ENCODE measurements at regions not wholly inside any gene's neighbourhood (a gene's known extent, or its start where the extent isn't known, plus 50 kb on each side); places are given as distances from the start of the nearest gene placed in this dataset.

DNA sequence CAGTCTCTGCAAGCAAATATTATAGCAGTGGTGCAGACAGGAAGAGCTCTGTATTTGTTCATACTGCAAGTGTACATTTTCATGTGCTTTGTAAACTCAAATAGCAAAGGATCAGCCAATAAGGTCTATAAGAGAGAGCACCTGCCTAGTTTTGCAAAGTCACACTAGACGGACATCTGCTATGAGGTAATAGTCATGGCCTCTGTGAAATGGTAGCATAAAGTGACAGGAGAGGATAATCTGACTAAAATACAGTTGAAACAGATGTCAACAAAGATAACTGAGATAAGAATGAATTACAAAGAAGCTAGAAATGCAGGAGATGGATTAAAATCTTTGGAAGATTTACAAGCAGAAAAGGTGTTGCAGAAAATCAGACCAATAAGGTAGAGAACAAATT is 70.6 kb upstream of the SPON1 start:
- TF ChIP-seq, protein P1, sequence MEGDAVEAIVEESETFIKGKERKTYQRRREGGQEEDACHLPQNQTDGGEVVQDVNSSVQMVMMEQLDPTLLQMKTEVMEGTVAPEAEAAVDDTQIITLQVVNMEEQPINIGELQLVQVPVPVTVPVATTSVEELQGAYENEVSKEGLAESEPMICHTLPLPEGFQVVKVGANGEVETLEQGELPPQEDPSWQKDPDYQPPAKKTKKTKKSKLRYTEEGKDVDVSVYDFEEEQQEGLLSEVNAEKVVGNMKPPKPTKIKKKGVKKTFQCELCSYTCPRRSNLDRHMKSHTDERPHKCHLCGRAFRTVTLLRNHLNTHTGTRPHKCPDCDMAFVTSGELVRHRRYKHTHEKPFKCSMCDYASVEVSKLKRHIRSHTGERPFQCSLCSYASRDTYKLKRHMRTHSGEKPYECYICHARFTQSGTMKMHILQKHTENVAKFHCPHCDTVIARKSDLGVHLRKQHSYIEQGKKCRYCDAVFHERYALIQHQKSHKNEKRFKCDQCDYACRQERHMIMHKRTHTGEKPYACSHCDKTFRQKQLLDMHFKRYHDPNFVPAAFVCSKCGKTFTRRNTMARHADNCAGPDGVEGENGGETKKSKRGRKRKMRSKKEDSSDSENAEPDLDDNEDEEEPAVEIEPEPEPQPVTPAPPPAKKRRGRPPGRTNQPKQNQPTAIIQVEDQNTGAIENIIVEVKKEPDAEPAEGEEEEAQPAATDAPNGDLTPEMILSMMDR (IDR thresholded peaks at IDR 0.05 in 8 of 11, conservative IDR thresholded peaks at IDR 0.05 in 3 of 11), result no peak
- TF ChIP-seq POLR2A (IDR thresholded peaks at IDR 0.05), result no peak

Data from spleen (tissue), 7 donors.